SH-SY5Y (cell line): ENCODE measurements at regions not wholly inside any gene's neighbourhood (a gene's known extent, or its start where the extent isn't known, plus 50 kb on each side); places are given as distances from the start of the nearest gene placed in this dataset.

Source experiments
- GATA2 ChIP-seq: IDR thresholded peaks from 2 replicates; pipeline ENCODE4 v1.6.1; 2011; ENCODE audit warnings: mild to moderate bottlenecking, low read depth, low read length
- GATA3 ChIP-seq: IDR thresholded peaks from 2 replicates; pipeline ENCODE4 v1.6.1; 2011; ENCODE audit warnings: low read depth, mild to moderate bottlenecking, low read length, moderate library complexity

GRCh38 chr9:13915591-13916301, 398.2 kb downstream of the NFIB start:
- TF ChIP-seq GATA2 (no peak), GATA3 (no peak)
